MM.1S (cell line): ENCODE measurements at regions not wholly inside any gene's neighbourhood (a gene's known extent, or its start where the extent isn't known, plus 50 kb on each side); places are given as distances from the start of the nearest gene placed in this dataset.

ENCODE experiments used
- CTCF ChIP-seq: fragments of 300-600 bp; sonication (generic); IDR thresholded peaks from 2 replicates; pipeline ENCODE4 v1.5.1; 2016; ENCODE audit warnings: antibody characterized with exemption, low read length, mixed read lengths
- EZH2 ChIP-seq: fragments of 300-600 bp; sonication (generic); optimal IDR thresholded peaks from 2 replicates; pipeline ENCODE3; 2017; ENCODE audit warnings: low read depth, mild to moderate bottlenecking, antibody characterized with exemption, low read length, mixed read lengths

GRCh38 chr2:89818873-89819272 lies 1127.4 kb downstream of the RPIA start:
- TF ChIP-seq CTCF (no peak), EZH2 (no peak)
